Suprapubic skin (tissue), 3 donors: ENCODE measurements at regions not wholly inside any gene's neighbourhood (a gene's known extent, or its start where the extent isn't known, plus 50 kb on each side); places are given as distances from the start of the nearest gene placed in this dataset.

Source experiments
- POLR2A ChIP-seq, 2 donors: fragments of 450-650 bp; IDR thresholded peaks; one replicate each; pipeline ENCODE4 v1.6.1; 2017; ENCODE audit warnings: antibody characterized with exemption in 2 of 2, mild to moderate bottlenecking in 2 of 2, moderate library complexity in 2 of 2
- TF ChIP-seq, protein P1 (sequence below), 2 donors: fragments of 200-600 bp in 1 of 2; fragments of 450-650 bp in 1 of 2; sonication (generic) in 1 of 2; IDR thresholded peaks; one replicate each; pipeline ENCODE4 v1.5.1; 2016 to 2019; ENCODE audit warnings: antibody characterized with exemption in 2 of 2, mild to moderate bottlenecking in 1 of 2, moderate library complexity in 1 of 2

DNA sequence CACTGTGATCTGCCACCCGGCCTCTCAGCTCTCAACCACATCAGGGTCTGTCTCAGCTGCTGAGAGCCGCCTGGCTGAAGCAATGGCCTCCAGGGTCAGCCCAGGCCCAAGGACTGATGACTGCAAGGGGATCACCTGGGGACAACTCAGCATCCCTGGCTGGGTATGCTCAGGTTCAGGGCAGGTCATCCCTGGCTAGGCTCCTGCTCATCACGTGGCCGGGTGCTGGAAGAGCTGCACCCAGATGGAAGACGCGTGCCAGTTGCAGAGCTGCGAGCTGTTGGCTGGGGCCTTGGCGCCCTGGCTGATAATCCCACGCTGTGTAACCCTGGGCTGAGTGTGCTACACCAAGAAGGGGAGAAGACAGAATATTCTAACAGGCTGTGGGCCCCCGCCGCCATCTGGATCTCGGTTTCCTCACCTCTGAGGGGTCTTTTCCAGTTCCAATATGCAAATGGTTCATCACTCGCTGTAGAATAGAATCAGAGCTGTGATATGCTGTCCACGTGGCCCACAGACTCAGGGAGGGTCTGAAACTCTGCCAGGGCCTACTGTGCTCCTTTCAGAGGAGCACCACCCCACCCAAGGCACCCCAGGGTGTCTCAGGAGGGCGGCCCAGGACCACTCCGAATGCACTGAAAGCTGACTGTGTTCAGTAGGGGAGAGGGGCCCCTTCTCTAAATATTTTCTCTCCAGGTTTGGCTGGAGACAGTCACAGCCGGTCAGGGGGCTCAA, 338.8 kb downstream of the BCOR start:
- TF ChIP-seq, protein P1, sequence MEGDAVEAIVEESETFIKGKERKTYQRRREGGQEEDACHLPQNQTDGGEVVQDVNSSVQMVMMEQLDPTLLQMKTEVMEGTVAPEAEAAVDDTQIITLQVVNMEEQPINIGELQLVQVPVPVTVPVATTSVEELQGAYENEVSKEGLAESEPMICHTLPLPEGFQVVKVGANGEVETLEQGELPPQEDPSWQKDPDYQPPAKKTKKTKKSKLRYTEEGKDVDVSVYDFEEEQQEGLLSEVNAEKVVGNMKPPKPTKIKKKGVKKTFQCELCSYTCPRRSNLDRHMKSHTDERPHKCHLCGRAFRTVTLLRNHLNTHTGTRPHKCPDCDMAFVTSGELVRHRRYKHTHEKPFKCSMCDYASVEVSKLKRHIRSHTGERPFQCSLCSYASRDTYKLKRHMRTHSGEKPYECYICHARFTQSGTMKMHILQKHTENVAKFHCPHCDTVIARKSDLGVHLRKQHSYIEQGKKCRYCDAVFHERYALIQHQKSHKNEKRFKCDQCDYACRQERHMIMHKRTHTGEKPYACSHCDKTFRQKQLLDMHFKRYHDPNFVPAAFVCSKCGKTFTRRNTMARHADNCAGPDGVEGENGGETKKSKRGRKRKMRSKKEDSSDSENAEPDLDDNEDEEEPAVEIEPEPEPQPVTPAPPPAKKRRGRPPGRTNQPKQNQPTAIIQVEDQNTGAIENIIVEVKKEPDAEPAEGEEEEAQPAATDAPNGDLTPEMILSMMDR (IDR thresholded peaks at IDR 0.05): no peak
- no peak for TF ChIP-seq POLR2A (IDR thresholded peaks at IDR 0.05)
